WTC11 (cell line): ENCODE measurements at regions not wholly inside any gene's neighbourhood (a gene's known extent, or its start where the extent isn't known, plus 50 kb on each side); places are given as distances from the start of the nearest gene placed in this dataset.

Experiments
- ATAC-seq: fragments of 200-7000 bp; cut with Tn5 transposase; 2 replicates; pipeline ENCODE4 v1.10.0; 2021; ENCODE audit warnings: mild to moderate bottlenecking, moderate library complexity
- CTCF ChIA-PET: fragments of 300-600 bp; sonication (Branson Sonifier 250); formaldehyde crosslinking; loops from one replicate; lab custom pipeline; 2021; ENCODE audit warnings: antibody characterized with exemption; lab: Charles Lee
- POLR2A ChIA-PET: fragments of 350-600 bp; sonication (Branson Sonifier 250); formaldehyde crosslinking; loops from one replicate; lab custom pipeline; 2021; ENCODE audit warnings: antibody characterized with exemption; lab: Charles Lee
- DNase-seq: peaks from one replicate; pipeline ENCODE4 v3.0.0; 2021; ENCODE audit warnings: low spot score
- H3K27ac Mint-ChIP-seq: 2 replicates; pipeline ENCODE4 v1.8.0; 2021; ENCODE audit warnings: mixed read lengths
- H3K27me3 Mint-ChIP-seq: 2 replicates; pipeline ENCODE4 v1.8.0; 2021; ENCODE audit warnings: low read depth, mild to moderate bottlenecking, moderate library complexity, mixed read lengths
- H3K36me3 Mint-ChIP-seq: 2 replicates; pipeline ENCODE4 v1.8.0; 2021; ENCODE audit warnings: mixed read lengths
- H3K4me1 Mint-ChIP-seq: 2 replicates; pipeline ENCODE4 v1.8.0; 2022; ENCODE audit warnings: mixed read lengths
- H3K4me3 Mint-ChIP-seq: 2 replicates; pipeline ENCODE4 v1.8.0; 2021; ENCODE audit warnings: mild to moderate bottlenecking, moderate library complexity, mixed read lengths
- H3K9me3 Mint-ChIP-seq: 2 replicates; pipeline ENCODE4 v1.8.0; 2021; ENCODE audit warnings: mixed read lengths
- ATF1 ChIP-seq: sonication (generic); formaldehyde crosslinking; IDR thresholded peaks from 2 replicates; pipeline ENCODE4 v1.8.1; 2023; ENCODE audit warnings: mild to moderate bottlenecking, moderate library complexity, missing genetic modification reagents
- CREB1 ChIP-seq: sonication (generic); formaldehyde crosslinking; IDR thresholded peaks from 2 replicates; pipeline ENCODE4 v1.8.0; 2023; ENCODE audit warnings: mild to moderate bottlenecking, missing genetic modification reagents
- IRF2 ChIP-seq: sonication (generic); formaldehyde crosslinking; IDR thresholded peaks from 2 replicates; pipeline ENCODE4 v1.8.0; 2022; ENCODE audit warnings: low read depth, missing genetic modification reagents, borderline replicate concordance
- KAT7 ChIP-seq: sonication (generic); formaldehyde crosslinking; IDR thresholded peaks from 2 replicates; pipeline ENCODE4 v1.8.1; 2023; ENCODE audit warnings: missing genetic modification reagents, mild to moderate bottlenecking, borderline replicate concordance
- MYBL2 ChIP-seq: sonication (generic); formaldehyde crosslinking; IDR thresholded peaks from 2 replicates; pipeline ENCODE4 v1.8.1; 2023; ENCODE audit warnings: mild to moderate bottlenecking, moderate library complexity, missing genetic modification reagents
- OVOL2 ChIP-seq: fragments of 250-450 bp; sonication (Bioruptor Pico); IDR thresholded peaks from 2 replicates; pipeline ENCODE4 v1.9.0; 2021; ENCODE audit warnings: mild to moderate bottlenecking, borderline replicate concordance
- SMAD3 ChIP-seq: sonication (generic); formaldehyde crosslinking; IDR thresholded peaks from 2 replicates; pipeline ENCODE4 v1.8.0; 2022; ENCODE audit warnings: missing genetic modification reagents, mild to moderate bottlenecking, borderline replicate concordance
- ZNF138 ChIP-seq: sonication (generic); formaldehyde crosslinking; conservative IDR thresholded peaks from 2 replicates; pipeline ENCODE4 v1.8.1; 2022; ENCODE audit warnings: mild to moderate bottlenecking, moderate library complexity, missing genetic modification reagents
- ZNF263 ChIP-seq: sonication (generic); formaldehyde crosslinking; IDR thresholded peaks from 2 replicates; pipeline ENCODE4 v1.8.1; 2022; ENCODE audit warnings: low read depth, mild to moderate bottlenecking, moderate library complexity, missing genetic modification reagents
- ZNF317 ChIP-seq: sonication (generic); formaldehyde crosslinking; IDR thresholded peaks from 2 replicates; pipeline ENCODE4 v1.8.1; 2023; ENCODE audit warnings: low read depth, mild to moderate bottlenecking, moderate library complexity, missing genetic modification reagents, borderline replicate concordance
- ZNF396 ChIP-seq: fragments of 250-450 bp; sonication (Bioruptor Pico); IDR thresholded peaks from 2 replicates; pipeline ENCODE4 v1.8.0; 2021; ENCODE audit warnings: mild to moderate bottlenecking, moderate library complexity, borderline replicate concordance
- TF ChIP-seq, protein P1 (sequence below): sonication (generic); formaldehyde crosslinking; IDR thresholded peaks from 2 replicates; pipeline ENCODE4 v1.8.1; 2023; ENCODE audit warnings: mild to moderate bottlenecking, missing genetic modification reagents, moderate library complexity
- TF ChIP-seq, protein P2 (sequence below): fragments of 250-450 bp; sonication (Bioruptor Pico); IDR thresholded peaks from 2 replicates; pipeline ENCODE4 v2.1.2; 2022; ENCODE audit warnings: mild to moderate bottlenecking, moderate library complexity
- TF ChIP-seq, protein P3 (sequence below): fragments of 250-450 bp; sonication (Bioruptor Pico); IDR thresholded peaks from 2 replicates; pipeline ENCODE4 v1.9.0; 2021; ENCODE audit warnings: mild to moderate bottlenecking
- TF ChIP-seq, protein P4 (sequence below): sonication (generic); formaldehyde crosslinking; IDR thresholded peaks from 2 replicates; pipeline ENCODE4 v1.8.0; 2022; ENCODE audit warnings: missing genetic modification reagents
- TF ChIP-seq, protein P5 (sequence below): sonication (generic); formaldehyde crosslinking; IDR thresholded peaks from 2 replicates; pipeline ENCODE4 v1.8.0; 2023; ENCODE audit warnings: missing genetic modification reagents, mild to moderate bottlenecking, borderline replicate concordance
- TF ChIP-seq, protein P6 (sequence below): sonication (generic); formaldehyde crosslinking; IDR thresholded peaks from 2 replicates; pipeline ENCODE4 v1.8.1; 2022; ENCODE audit warnings: mild to moderate bottlenecking, missing genetic modification reagents, moderate library complexity, borderline replicate concordance
- TF ChIP-seq, protein P7 (sequence below): fragments of 250-450 bp; sonication (Bioruptor Pico); IDR thresholded peaks from 2 replicates; pipeline ENCODE4 v1.9.0; 2021; ENCODE audit warnings: moderate library complexity, mild to moderate bottlenecking, inconsistent platforms, borderline replicate concordance
- TF ChIP-seq, protein P8 (sequence below): sonication (generic); formaldehyde crosslinking; IDR thresholded peaks from 2 replicates; pipeline ENCODE4 v1.8.1; 2022; ENCODE audit warnings: low read depth, mild to moderate bottlenecking, moderate library complexity, missing genetic modification reagents, borderline replicate concordance

DNA sequence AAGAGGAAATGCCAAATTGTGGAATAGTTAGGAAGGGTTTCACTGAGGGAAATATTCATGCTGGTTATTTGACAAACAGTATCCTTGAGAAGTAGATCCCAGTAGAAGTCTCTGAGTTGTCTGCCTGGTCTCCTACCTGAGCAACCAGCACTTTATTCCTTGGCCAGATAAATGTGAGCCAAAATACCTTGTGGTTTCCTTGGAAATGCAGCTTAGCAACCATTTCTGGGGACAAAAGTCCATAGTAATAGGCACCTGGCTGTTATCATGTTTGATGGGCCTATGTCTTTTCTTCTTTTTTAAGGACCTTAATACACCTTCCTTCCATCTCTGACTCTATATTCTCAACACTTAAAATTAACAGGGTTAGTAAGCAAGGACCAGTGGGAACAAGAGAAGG is 217.1 kb upstream of the MARCKS start:
- no peak overlapping the region for H3K4me3 Mint-ChIP-seq
- H3K27ac Mint-ChIP-seq, result no peak overlapping the region
- H3K4me1 Mint-ChIP-seq, result peaks cover 11% of the 10 kb centered on the region
- TF ChIP-seq, protein P1, sequence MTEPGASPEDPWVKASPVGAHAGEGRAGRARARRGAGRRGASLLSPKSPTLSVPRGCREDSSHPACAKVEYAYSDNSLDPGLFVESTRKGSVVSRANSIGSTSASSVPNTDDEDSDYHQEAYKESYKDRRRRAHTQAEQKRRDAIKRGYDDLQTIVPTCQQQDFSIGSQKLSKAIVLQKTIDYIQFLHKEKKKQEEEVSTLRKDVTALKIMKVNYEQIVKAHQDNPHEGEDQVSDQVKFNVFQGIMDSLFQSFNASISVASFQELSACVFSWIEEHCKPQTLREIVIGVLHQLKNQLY (CRISPR knock-in tag), result no peak
- TF ChIP-seq IRF2 (CRISPR knock-in tag) (no peak), KAT7 (no peak), ZNF396 (no peak), ATF1 (CRISPR knock-in tag) (no peak), ZNF138 (CRISPR knock-in tag) (no peak), OVOL2 (CRISPR knock-in tag) (no peak)
- TF ChIP-seq, protein P2, sequence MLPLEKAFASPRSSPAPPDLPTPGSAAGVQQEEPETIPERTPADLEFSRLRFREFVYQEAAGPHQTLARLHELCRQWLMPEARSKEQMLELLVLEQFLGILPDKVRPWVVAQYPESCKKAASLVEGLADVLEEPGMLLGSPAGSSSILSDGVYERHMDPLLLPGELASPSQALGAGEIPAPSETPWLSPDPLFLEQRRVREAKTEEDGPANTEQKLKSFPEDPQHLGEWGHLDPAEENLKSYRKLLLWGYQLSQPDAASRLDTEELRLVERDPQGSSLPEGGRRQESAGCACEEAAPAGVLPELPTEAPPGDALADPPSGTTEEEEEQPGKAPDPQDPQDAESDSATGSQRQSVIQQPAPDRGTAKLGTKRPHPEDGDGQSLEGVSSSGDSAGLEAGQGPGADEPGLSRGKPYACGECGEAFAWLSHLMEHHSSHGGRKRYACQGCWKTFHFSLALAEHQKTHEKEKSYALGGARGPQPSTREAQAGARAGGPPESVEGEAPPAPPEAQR (CRISPR knock-in tag), result no peak
- no peak for DNase-seq
- CTCF ChIA-PET, result no interaction called here
- no peaks in the 10 kb centered on the region for H3K36me3 Mint-ChIP-seq
- ATAC-seq, result no peak
- peaks cover 38% of the 10 kb centered on the region for H3K27me3 Mint-ChIP-seq
- POLR2A ChIA-PET, result no interaction called here
- no peaks in the 10 kb centered on the region for H3K9me3 Mint-ChIP-seq

DNA sequence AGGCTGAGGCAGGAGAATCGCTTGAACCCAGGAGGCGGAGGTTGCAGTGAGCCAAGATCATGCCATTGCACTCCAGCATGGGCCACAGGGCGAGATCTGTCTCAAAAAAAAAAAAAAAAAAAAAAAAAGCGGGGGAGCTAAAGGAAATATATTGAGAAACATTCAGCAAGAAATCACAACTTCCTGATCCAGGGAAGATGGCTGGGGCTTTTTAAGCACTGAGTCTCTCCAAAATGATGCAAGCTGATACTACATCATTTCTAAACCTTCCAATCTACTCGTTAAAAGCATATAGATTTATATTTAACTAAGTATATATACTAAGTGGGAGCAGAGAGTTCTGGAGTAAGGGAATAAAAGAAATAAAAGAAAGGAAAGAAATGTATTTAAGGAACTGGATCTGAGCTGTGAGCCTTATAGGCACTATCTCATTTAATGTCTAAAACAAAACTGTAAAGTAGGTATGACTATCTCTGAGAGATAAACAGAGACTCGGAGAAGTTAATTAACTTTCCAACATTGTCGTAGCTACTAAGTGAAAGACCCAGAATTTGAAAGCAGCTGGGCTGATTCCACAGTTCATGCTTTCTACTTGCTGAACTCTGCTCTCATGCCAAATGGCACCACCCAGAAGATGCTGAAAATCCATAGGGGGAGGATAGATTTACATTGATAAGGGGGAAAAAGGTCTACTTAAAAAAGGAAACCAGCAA is 215.0 kb upstream of the MARCKS start:
- Mint-ChIP-seq H3K4me1 (peaks cover 15% of the 10 kb centered on the region), H3K4me3 (no peak overlapping the region), H3K27ac (no peak overlapping the region), H3K36me3 (no peaks in the 10 kb centered on the region), H3K9me3 (no peaks in the 10 kb centered on the region), H3K27me3 (peaks cover 47% of the 10 kb centered on the region)
- CTCF ChIA-PET, result interaction anchor here (1.5 to 1.7 kb wide), 2 partner anchors 181 to 217 kb away, joined by 4 to 5 read pairs; no protein-coding TSS in a partner anchor
- ATAC-seq (no peak), DNase-seq (no peak)
- POLR2A ChIA-PET, result interaction anchor here (0.7 kb wide), 1 partner anchor 9 kb away, joined by 5 read pairs; no protein-coding TSS in a partner anchor
- TF ChIP-seq ZNF263 (CRISPR knock-in tag) (no peak), CREB1 (no peak), SMAD3 (CRISPR knock-in tag) (no peak), MYBL2 (CRISPR knock-in tag) (no peak), ZNF138 (CRISPR knock-in tag) (no peak), ZNF317 (CRISPR knock-in tag) (no peak)
- TF ChIP-seq, protein P3, sequence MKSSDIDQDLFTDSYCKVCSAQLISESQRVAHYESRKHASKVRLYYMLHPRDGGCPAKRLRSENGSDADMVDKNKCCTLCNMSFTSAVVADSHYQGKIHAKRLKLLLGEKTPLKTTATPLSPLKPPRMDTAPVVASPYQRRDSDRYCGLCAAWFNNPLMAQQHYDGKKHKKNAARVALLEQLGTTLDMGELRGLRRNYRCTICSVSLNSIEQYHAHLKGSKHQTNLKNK (CRISPR knock-in tag), result no peak
- TF ChIP-seq, protein P4, sequence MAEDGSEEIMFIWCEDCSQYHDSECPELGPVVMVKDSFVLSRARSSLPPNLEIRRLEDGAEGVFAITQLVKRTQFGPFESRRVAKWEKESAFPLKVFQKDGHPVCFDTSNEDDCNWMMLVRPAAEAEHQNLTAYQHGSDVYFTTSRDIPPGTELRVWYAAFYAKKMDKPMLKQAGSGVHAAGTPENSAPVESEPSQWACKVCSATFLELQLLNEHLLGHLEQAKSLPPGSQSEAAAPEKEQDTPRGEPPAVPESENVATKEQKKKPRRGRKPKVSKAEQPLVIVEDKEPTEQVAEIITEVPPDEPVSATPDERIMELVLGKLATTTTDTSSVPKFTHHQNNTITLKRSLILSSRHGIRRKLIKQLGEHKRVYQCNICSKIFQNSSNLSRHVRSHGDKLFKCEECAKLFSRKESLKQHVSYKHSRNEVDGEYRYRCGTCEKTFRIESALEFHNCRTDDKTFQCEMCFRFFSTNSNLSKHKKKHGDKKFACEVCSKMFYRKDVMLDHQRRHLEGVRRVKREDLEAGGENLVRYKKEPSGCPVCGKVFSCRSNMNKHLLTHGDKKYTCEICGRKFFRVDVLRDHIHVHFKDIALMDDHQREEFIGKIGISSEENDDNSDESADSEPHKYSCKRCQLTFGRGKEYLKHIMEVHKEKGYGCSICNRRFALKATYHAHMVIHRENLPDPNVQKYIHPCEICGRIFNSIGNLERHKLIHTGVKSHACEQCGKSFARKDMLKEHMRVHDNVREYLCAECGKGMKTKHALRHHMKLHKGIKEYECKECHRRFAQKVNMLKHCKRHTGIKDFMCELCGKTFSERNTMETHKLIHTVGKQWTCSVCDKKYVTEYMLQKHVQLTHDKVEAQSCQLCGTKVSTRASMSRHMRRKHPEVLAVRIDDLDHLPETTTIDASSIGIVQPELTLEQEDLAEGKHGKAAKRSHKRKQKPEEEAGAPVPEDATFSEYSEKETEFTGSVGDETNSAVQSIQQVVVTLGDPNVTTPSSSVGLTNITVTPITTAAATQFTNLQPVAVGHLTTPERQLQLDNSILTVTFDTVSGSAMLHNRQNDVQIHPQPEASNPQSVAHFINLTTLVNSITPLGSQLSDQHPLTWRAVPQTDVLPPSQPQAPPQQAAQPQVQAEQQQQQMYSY, result no peak
- TF ChIP-seq, protein P5, sequence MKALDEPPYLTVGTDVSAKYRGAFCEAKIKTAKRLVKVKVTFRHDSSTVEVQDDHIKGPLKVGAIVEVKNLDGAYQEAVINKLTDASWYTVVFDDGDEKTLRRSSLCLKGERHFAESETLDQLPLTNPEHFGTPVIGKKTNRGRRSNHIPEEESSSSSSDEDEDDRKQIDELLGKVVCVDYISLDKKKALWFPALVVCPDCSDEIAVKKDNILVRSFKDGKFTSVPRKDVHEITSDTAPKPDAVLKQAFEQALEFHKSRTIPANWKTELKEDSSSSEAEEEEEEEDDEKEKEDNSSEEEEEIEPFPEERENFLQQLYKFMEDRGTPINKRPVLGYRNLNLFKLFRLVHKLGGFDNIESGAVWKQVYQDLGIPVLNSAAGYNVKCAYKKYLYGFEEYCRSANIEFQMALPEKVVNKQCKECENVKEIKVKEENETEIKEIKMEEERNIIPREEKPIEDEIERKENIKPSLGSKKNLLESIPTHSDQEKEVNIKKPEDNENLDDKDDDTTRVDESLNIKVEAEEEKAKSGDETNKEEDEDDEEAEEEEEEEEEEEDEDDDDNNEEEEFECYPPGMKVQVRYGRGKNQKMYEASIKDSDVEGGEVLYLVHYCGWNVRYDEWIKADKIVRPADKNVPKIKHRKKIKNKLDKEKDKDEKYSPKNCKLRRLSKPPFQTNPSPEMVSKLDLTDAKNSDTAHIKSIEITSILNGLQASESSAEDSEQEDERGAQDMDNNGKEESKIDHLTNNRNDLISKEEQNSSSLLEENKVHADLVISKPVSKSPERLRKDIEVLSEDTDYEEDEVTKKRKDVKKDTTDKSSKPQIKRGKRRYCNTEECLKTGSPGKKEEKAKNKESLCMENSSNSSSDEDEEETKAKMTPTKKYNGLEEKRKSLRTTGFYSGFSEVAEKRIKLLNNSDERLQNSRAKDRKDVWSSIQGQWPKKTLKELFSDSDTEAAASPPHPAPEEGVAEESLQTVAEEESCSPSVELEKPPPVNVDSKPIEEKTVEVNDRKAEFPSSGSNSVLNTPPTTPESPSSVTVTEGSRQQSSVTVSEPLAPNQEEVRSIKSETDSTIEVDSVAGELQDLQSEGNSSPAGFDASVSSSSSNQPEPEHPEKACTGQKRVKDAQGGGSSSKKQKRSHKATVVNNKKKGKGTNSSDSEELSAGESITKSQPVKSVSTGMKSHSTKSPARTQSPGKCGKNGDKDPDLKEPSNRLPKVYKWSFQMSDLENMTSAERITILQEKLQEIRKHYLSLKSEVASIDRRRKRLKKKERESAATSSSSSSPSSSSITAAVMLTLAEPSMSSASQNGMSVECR, result no peak
- TF ChIP-seq, protein P6, sequence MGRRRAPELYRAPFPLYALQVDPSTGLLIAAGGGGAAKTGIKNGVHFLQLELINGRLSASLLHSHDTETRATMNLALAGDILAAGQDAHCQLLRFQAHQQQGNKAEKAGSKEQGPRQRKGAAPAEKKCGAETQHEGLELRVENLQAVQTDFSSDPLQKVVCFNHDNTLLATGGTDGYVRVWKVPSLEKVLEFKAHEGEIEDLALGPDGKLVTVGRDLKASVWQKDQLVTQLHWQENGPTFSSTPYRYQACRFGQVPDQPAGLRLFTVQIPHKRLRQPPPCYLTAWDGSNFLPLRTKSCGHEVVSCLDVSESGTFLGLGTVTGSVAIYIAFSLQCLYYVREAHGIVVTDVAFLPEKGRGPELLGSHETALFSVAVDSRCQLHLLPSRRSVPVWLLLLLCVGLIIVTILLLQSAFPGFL (CRISPR knock-in tag), result no peak
- TF ChIP-seq, protein P7, sequence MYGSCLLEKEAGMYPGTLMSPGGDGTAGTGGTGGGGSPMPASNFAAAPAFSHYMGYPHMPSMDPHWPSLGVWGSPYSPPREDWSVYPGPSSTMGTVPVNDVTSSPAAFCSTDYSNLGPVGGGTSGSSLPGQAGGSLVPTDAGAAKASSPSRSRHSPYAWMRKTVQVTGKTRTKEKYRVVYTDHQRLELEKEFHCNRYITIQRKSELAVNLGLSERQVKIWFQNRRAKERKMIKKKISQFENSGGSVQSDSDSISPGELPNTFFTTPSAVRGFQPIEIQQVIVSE (CRISPR knock-in tag), result no peak
- TF ChIP-seq, protein P8, sequence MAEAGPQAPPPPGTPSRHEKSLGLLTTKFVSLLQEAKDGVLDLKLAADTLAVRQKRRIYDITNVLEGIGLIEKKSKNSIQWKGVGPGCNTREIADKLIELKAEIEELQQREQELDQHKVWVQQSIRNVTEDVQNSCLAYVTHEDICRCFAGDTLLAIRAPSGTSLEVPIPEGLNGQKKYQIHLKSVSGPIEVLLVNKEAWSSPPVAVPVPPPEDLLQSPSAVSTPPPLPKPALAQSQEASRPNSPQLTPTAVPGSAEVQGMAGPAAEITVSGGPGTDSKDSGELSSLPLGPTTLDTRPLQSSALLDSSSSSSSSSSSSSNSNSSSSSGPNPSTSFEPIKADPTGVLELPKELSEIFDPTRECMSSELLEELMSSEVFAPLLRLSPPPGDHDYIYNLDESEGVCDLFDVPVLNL (CRISPR knock-in tag), result no peak
